ENCODE measurements at regions not wholly inside any gene's neighbourhood (a gene's known extent, or its start where the extent isn't known, plus 50 kb on each side); places are given as distances from the start of the nearest gene placed in this dataset.

- ChIA-PET CTCF (no interaction called here), POLR2A (no interaction called here)
- no peaks in the 10 kb centered on the region for H3K4me1 Mint-ChIP-seq
- no peak for DNase-seq
- H3K4me3 Mint-ChIP-seq: no peak overlapping the region
- no peaks in the 10 kb centered on the region for H3K36me3 Mint-ChIP-seq (ENCODE audit: low read depth)
- H3K27ac Mint-ChIP-seq: no peak overlapping the region
- peaks cover 7% of the 10 kb centered on the region for H3K9me3 Mint-ChIP-seq
- no peaks in the 10 kb centered on the region for H3K27me3 Mint-ChIP-seq
Observed at GRCh38 chr16:73190256-73190655, 142.3 kb upstream of the ZFHX3 start.

- peaks cover 7% of the 10 kb centered on the region for H3K9me3 Mint-ChIP-seq
- no peaks in the 10 kb centered on the region for H3K27me3 Mint-ChIP-seq
- H3K4me1 Mint-ChIP-seq: no peaks in the 10 kb centered on the region
- ChIA-PET POLR2A (no interaction called here), CTCF (no interaction called here)
- no peak overlapping the region for H3K4me3 Mint-ChIP-seq
- no peaks in the 10 kb centered on the region for H3K36me3 Mint-ChIP-seq (ENCODE audit: low read depth)
- DNase-seq: no peak
- H3K27ac Mint-ChIP-seq: no peak overlapping the region
Observed at GRCh38 chr16:73189136-73189535, 141.2 kb upstream of the ZFHX3 start.

GRCh38 chr16:73186752-73187601, 139.0 kb upstream of the ZFHX3 start:
- CTCF ChIA-PET: no interaction called here
- peaks cover 4% of the 10 kb centered on the region for H3K9me3 Mint-ChIP-seq
- H3K27me3 Mint-ChIP-seq: no peaks in the 10 kb centered on the region
- no peak overlapping the region for H3K27ac Mint-ChIP-seq
- H3K4me1 Mint-ChIP-seq: no peaks in the 10 kb centered on the region
- no peak for DNase-seq
- no peaks in the 10 kb centered on the region for H3K36me3 Mint-ChIP-seq (ENCODE audit: low read depth)
- no peak overlapping the region for H3K4me3 Mint-ChIP-seq
- POLR2A ChIA-PET: no interaction called here

GRCh38 chr16:73185737-73186136, 137.8 kb upstream of the ZFHX3 start:
- DNase-seq: no peak
- Mint-ChIP-seq H3K36me3 (ENCODE audit: low read depth) (no peaks in the 10 kb centered on the region), H3K4me1 (no peaks in the 10 kb centered on the region), H3K4me3 (no peak overlapping the region), H3K27me3 (no peaks in the 10 kb centered on the region), H3K9me3 (peaks cover 4% of the 10 kb centered on the region), H3K27ac (no peak overlapping the region)
- CTCF ChIA-PET: no interaction called here
- POLR2A ChIA-PET: no interaction called here

- Mint-ChIP-seq H3K36me3 (ENCODE audit: low read depth) (no peaks in the 10 kb centered on the region), H3K27me3 (no peaks in the 10 kb centered on the region), H3K4me3 (no peak overlapping the region), H3K27ac (no peak overlapping the region), H3K4me1 (no peaks in the 10 kb centered on the region), H3K9me3 (peaks cover 1% of the 10 kb centered on the region)
- DNase-seq: no peak
- POLR2A ChIA-PET: no interaction called here
- CTCF ChIA-PET: no interaction called here
Observed at GRCh38 chr16:73183611-73184092, 135.7 kb upstream of the ZFHX3 start.

GRCh38 chr16:73179705-73180331, 131.9 kb upstream of the ZFHX3 start:
- H3K4me1 Mint-ChIP-seq: no peaks in the 10 kb centered on the region
- DNase-seq: no peak
- no peaks in the 10 kb centered on the region for H3K36me3 Mint-ChIP-seq (ENCODE audit: low read depth)
- no peak overlapping the region for H3K27ac Mint-ChIP-seq
- no peaks in the 10 kb centered on the region for H3K27me3 Mint-ChIP-seq
- H3K9me3 Mint-ChIP-seq: peaks cover 4% of the 10 kb centered on the region
- ChIA-PET CTCF (no interaction called here), POLR2A (no interaction called here)
- no peak overlapping the region for H3K4me3 Mint-ChIP-seq

- ChIA-PET POLR2A (no interaction called here), CTCF (no interaction called here)
- H3K27me3 Mint-ChIP-seq: no peaks in the 10 kb centered on the region
- peaks cover 7% of the 10 kb centered on the region for H3K9me3 Mint-ChIP-seq
- no peak overlapping the region for H3K4me3 Mint-ChIP-seq
- H3K36me3 Mint-ChIP-seq (ENCODE audit: low read depth): no peaks in the 10 kb centered on the region
- no peaks in the 10 kb centered on the region for H3K4me1 Mint-ChIP-seq
- H3K27ac Mint-ChIP-seq: no peak overlapping the region
- DNase-seq: no peak
Observed at GRCh38 chr16:73177729-73178295, 129.9 kb upstream of the ZFHX3 start.

- Mint-ChIP-seq H3K4me3 (no peak overlapping the region), H3K27me3 (no peaks in the 10 kb centered on the region), H3K36me3 (ENCODE audit: low read depth) (no peaks in the 10 kb centered on the region), H3K9me3 (peaks cover 8% of the 10 kb centered on the region), H3K27ac (no peak overlapping the region), H3K4me1 (no peaks in the 10 kb centered on the region)
- CTCF ChIA-PET: no interaction called here
- DNase-seq: no peak
- POLR2A ChIA-PET: no interaction called here
Observed at GRCh38 chr16:73176577-73177013, 128.7 kb upstream of the ZFHX3 start.

GRCh38 chr16:73172973-73173709, 125.2 kb upstream of the ZFHX3 start:
- ChIA-PET POLR2A (no interaction called here), CTCF (interaction anchor here (0.6 kb wide), 2 partner anchors 128 to 1541 kb away, joined by 3 to 5 read pairs; no protein-coding TSS in a partner anchor)
- no peak overlapping the region for H3K4me3 Mint-ChIP-seq
- H3K9me3 Mint-ChIP-seq: peaks cover 7% of the 10 kb centered on the region
- H3K4me1 Mint-ChIP-seq: no peaks in the 10 kb centered on the region
- no peak overlapping the region for H3K27ac Mint-ChIP-seq
- H3K27me3 Mint-ChIP-seq: peaks cover 4% of the 10 kb centered on the region
- DNase-seq: no peak
- H3K36me3 Mint-ChIP-seq (ENCODE audit: low read depth): no peaks in the 10 kb centered on the region

GRCh38 chr16:73172241-73172972, 124.5 kb upstream of the ZFHX3 start:
- no peak overlapping the region for H3K27ac Mint-ChIP-seq
- no peak for DNase-seq
- H3K4me1 Mint-ChIP-seq: no peaks in the 10 kb centered on the region
- CTCF ChIA-PET: interaction anchor here (0.6 kb wide), 2 partner anchors 127 to 1542 kb away, joined by 3 to 5 read pairs; no protein-coding TSS in a partner anchor
- peaks cover 4% of the 10 kb centered on the region for H3K27me3 Mint-ChIP-seq
- no peak overlapping the region for H3K4me3 Mint-ChIP-seq
- no peaks in the 10 kb centered on the region for H3K36me3 Mint-ChIP-seq (ENCODE audit: low read depth)
- POLR2A ChIA-PET: no interaction called here
- peaks cover 7% of the 10 kb centered on the region for H3K9me3 Mint-ChIP-seq

- Mint-ChIP-seq H3K27me3 (peaks cover 4% of the 10 kb centered on the region), H3K36me3 (ENCODE audit: low read depth) (no peaks in the 10 kb centered on the region), H3K9me3 (peaks cover 5% of the 10 kb centered on the region), H3K4me3 (no peak overlapping the region), H3K27ac (no peak overlapping the region), H3K4me1 (no peaks in the 10 kb centered on the region)
- DNase-seq: no peak
- CTCF ChIA-PET: no interaction called here
- POLR2A ChIA-PET: no interaction called here
Observed at GRCh38 chr16:73171901-73172240, 123.9 kb upstream of the ZFHX3 start.

- Mint-ChIP-seq H3K4me1 (no peaks in the 10 kb centered on the region), H3K9me3 (peaks cover 5% of the 10 kb centered on the region), H3K27ac (no peak overlapping the region), H3K27me3 (peaks cover 4% of the 10 kb centered on the region), H3K4me3 (no peak overlapping the region), H3K36me3 (ENCODE audit: low read depth) (no peaks in the 10 kb centered on the region)
- ChIA-PET CTCF (no interaction called here), POLR2A (no interaction called here)
- DNase-seq: no peak
Observed at GRCh38 chr16:73171380-73171779, 123.5 kb upstream of the ZFHX3 start.

- POLR2A ChIA-PET: no interaction called here
- no peak for DNase-seq
- Mint-ChIP-seq H3K27me3 (peaks cover 4% of the 10 kb centered on the region), H3K27ac (no peak overlapping the region), H3K9me3 (peaks cover 5% of the 10 kb centered on the region), H3K36me3 (ENCODE audit: low read depth) (no peaks in the 10 kb centered on the region), H3K4me3 (no peak overlapping the region), H3K4me1 (no peaks in the 10 kb centered on the region)
- CTCF ChIA-PET: interaction anchor here (0.6 kb wide), 1 partner anchor 57 kb away, joined by 4 read pairs; no protein-coding TSS in a partner anchor
Observed at GRCh38 chr16:73170612-73171038, 122.7 kb upstream of the ZFHX3 start.

All from activated CD4-positive, alpha-beta memory T cell treated with anti-CD3 and anti-CD28 coated beads, Interleukin-2, amount 10 ng/mL, durations not matched to agents 7 days and 5 days (primary cell).